K562 (cell line): ENCODE measurements at regions not wholly inside any gene's neighbourhood (a gene's known extent, or its start where the extent isn't known, plus 50 kb on each side); places are given as distances from the start of the nearest gene placed in this dataset.

Source experiments
- ATAC-seq: fragments of 200-7000 bp; cut with Tn5 transposase; 3 replicates; pipeline ENCODE4 v1.9.1; 2020; ENCODE audit warnings: moderate library complexity
- BruUV-seq: library from RNA; stranded (reverse); fragments of 400-500 nt; replicated peaks from 2 replicates; lab custom pipeline; 2021; lab: Mats Ljungman, UMichigan
- CTCF ChIA-PET: fragments of 300-600 bp; formaldehyde crosslinking; extraction: SDS; loops from one replicate; lab custom pipeline; 2021; ENCODE audit warnings: low intra/inter-chr PET ratio; lab: Yijun Ruan, JAX
- POLR2A ChIA-PET: fragments of 300-600, 350-650 bp; sonication (Branson Sonifier 250); formaldehyde crosslinking; extraction: SDS; loops from one replicate; lab custom pipeline; 2021; ENCODE audit warnings: antibody characterized with exemption, inconsistent platforms; lab: Yijun Ruan, JAX
- DNase-seq, 4 experiments: peaks; one replicate each; pipeline versions ENCODE4 v3.0.0 to v3.0.0-alpha.2; 2011 to 2018; ENCODE audit warnings: low spot score in 3 of 4, mixed read lengths in 3 of 4; ENCODE audit errors: extremely low read depth in 1 of 4
- FAIRE-seq: peaks from 2 replicates; lab custom pipeline; 2011; peaks lifted over from hg19 to GRCh38; lab: Jason Lieb, UNC
- H2AFZ ChIP-seq: 2 replicates; pipeline ENCODE4 v1.6.0; 2011; ENCODE audit warnings: low read depth, low read length, control low read depth, inconsistent platforms
- H3K27ac ChIP-seq: fragments of 200-600 bp; 3 replicates; pipeline ENCODE4 v1.8.0; 2011; ENCODE audit warnings: low read depth, mild to moderate bottlenecking, control low read depth, inconsistent platforms, low read length, moderate library complexity, mixed read lengths; ENCODE audit errors: extremely low read depth
- H3K27me3 ChIP-seq, 2 experiments: fragments of 300-600 bp in 1 of 2; 2 replicates in 1 of 2; 3 replicates in 1 of 2; pipeline versions ENCODE4 v1.6.0 to v1.8.0; 2011; ENCODE audit warnings: inconsistent platforms in 2 of 2, low read length in 2 of 2, mild to moderate bottlenecking in 1 of 2, mixed read lengths in 1 of 2, moderate library complexity in 1 of 2; ENCODE audit not compliant: control insufficient read depth in 2 of 2, insufficient read depth in 2 of 2
- H3K36me3 ChIP-seq: fragments of 300-600 bp; 3 replicates; pipeline ENCODE4 v1.8.0; 2011; ENCODE audit warnings: mild to moderate bottlenecking, low read length, inconsistent platforms; ENCODE audit not compliant: control insufficient read depth, insufficient read depth
- H3K4me1 ChIP-seq, 2 experiments: fragments of 200-600 bp in 1 of 2; replicated peaks in 1 of 2; 2 replicates in 1 of 2; 3 replicates in 1 of 2; pipeline versions ENCODE4 v1.5.1 to v1.8.0; 2011; ENCODE audit warnings: inconsistent platforms in 2 of 2, low read length in 2 of 2, mild to moderate bottlenecking in 1 of 2, mixed read lengths in 1 of 2, moderate library complexity in 1 of 2; ENCODE audit not compliant: control insufficient read depth in 2 of 2, insufficient read depth in 2 of 2
- H3K4me2 ChIP-seq: 2 replicates; pipeline ENCODE4 v1.6.1; 2011; ENCODE audit warnings: low read length, control low read depth, inconsistent platforms, mixed read lengths; ENCODE audit not compliant: insufficient read depth
- H3K4me3 ChIP-seq: fragments of 200-600 bp; sonication (generic), shearing (Covaris generic); 2 replicates; pipeline ENCODE4 v1.5.1; 2016; ENCODE audit warnings: control low read depth, inconsistent platforms
- H3K79me2 ChIP-seq: fragments of 200-600 bp; 3 replicates; pipeline ENCODE4 v1.8.0; 2011; ENCODE audit warnings: low read length, inconsistent platforms; ENCODE audit not compliant: control insufficient read depth, insufficient read depth
- H3K9ac ChIP-seq, 2 experiments: 2 replicates each; pipeline versions ENCODE4 v1.6.0 to v1.6.1; 2011; ENCODE audit warnings: low read depth in 2 of 2, low read length in 2 of 2, control low read depth in 1 of 2, inconsistent platforms in 1 of 2, mild to moderate bottlenecking in 1 of 2, mixed read lengths in 1 of 2; ENCODE audit not compliant: insufficient read depth in 1 of 2
- H3K9me1 ChIP-seq: one replicate; pipeline ENCODE4 v1.6.0; 2011; ENCODE audit warnings: inconsistent platforms, mild to moderate bottlenecking, low read length, moderate library complexity; ENCODE audit not compliant: control insufficient read depth, insufficient read depth
- H3K9me3 ChIP-seq: replicated peaks from 2 replicates; pipeline ENCODE4 v1.5.1; 2011; ENCODE audit warnings: low read depth, low read length, inconsistent platforms; ENCODE audit not compliant: control insufficient read depth, insufficient read depth
- H4K20me1 ChIP-seq: replicated peaks from 2 replicates; pipeline ENCODE4 v1.6.1; 2011; ENCODE audit warnings: low read length, inconsistent platforms, mixed read lengths; ENCODE audit not compliant: control insufficient read depth, insufficient read depth
- C11orf30 ChIP-seq: fragments of 450-650 bp; IDR thresholded peaks from 2 replicates; pipeline ENCODE4 v1.6.1; 2016; ENCODE audit warnings: low read depth, mild to moderate bottlenecking
- DMBX1 ChIP-seq: fragments of 250-450 bp; sonication (Bioruptor Pico); IDR thresholded peaks from 2 replicates; pipeline ENCODE4 v1.8.0; 2022; ENCODE audit warnings: inconsistent platforms, mild to moderate bottlenecking, moderate library complexity, borderline replicate concordance
- ELF2 ChIP-seq: fragments of 250-450 bp; sonication (Bioruptor Pico); IDR thresholded peaks from 2 replicates; pipeline ENCODE4 v1.5.0; 2021; ENCODE audit warnings: mild to moderate bottlenecking
- HNRNPUL1 ChIP-seq: fragments of 200-400 bp; formaldehyde crosslinking; IDR thresholded peaks from 2 replicates; pipeline ENCODE4 v1.6.1; 2017; ENCODE audit warnings: low read length
- ILF3 ChIP-seq: fragments of 450-650 bp; IDR thresholded peaks from 2 replicates; pipeline ENCODE4 v1.6.1; 2018; ENCODE audit warnings: antibody characterized with exemption, mild to moderate bottlenecking, moderate library complexity, borderline replicate concordance
- IRF2 ChIP-seq: sonication (generic); formaldehyde crosslinking; IDR thresholded peaks from 2 replicates; pipeline ENCODE4 v1.8.1; 2022; ENCODE audit warnings: mild to moderate bottlenecking, missing genetic modification reagents
- ZNF695 ChIP-seq: fragments of 450-650 bp; formaldehyde crosslinking; IDR thresholded peaks from 2 replicates; pipeline ENCODE4 v1.4.0; 2020; ENCODE audit warnings: mild to moderate bottlenecking, moderate library complexity
- WGBS: fragments of 100-300 bp; shearing (Covaris generic); methylation state at CpG from one replicate; pipeline ENCODE4 v1.1.6; 2016; ENCODE audit warnings: low coverage, mixed read lengths; ENCODE audit not compliant: insufficient coverage; ENCODE audit errors: missing lambda C conversion rate; 5-methylcytosine and 5-hydroxymethylcytosine counted together
- in situ Hi-C: fragments of 300-500 bp; cut with MboI; formaldehyde crosslinking; loops from 4 replicates; pipeline ENCODE4 v1.15.0; 2018; ENCODE audit warnings: inconsistent platforms, mixed read lengths
- intact Hi-C: fragments of 100-400 bp; cut with micrococcal nuclease; formaldehyde crosslinking; loops from 2 replicates; pipeline ENCODE4 v1.14.2; 2022
- TF ChIP-seq, protein P1 (sequence below): fragments of 450-650 bp; formaldehyde crosslinking; IDR thresholded peaks from 2 replicates; pipeline ENCODE4 v1.4.0; 2020; ENCODE audit warnings: mild to moderate bottlenecking
- TF ChIP-seq, protein P2 (sequence below): fragments of 450-650 bp; IDR thresholded peaks from 2 replicates; pipeline ENCODE4 v1.6.1; 2014; ENCODE audit warnings: low read depth, mild to moderate bottlenecking, moderate library complexity, borderline replicate concordance
- TF ChIP-seq, protein P3 (sequence below): sonication (generic); formaldehyde crosslinking; IDR thresholded peaks from 2 replicates; pipeline ENCODE4 v1.8.1; 2023; ENCODE audit warnings: missing genetic modification reagents, mild to moderate bottlenecking, borderline replicate concordance
- TF ChIP-seq, protein P4 (sequence below): sonication (generic); formaldehyde crosslinking; IDR thresholded peaks from 2 replicates; pipeline ENCODE4 v1.8.1; 2023; ENCODE audit warnings: mild to moderate bottlenecking, missing genetic modification reagents, moderate library complexity

DNA sequence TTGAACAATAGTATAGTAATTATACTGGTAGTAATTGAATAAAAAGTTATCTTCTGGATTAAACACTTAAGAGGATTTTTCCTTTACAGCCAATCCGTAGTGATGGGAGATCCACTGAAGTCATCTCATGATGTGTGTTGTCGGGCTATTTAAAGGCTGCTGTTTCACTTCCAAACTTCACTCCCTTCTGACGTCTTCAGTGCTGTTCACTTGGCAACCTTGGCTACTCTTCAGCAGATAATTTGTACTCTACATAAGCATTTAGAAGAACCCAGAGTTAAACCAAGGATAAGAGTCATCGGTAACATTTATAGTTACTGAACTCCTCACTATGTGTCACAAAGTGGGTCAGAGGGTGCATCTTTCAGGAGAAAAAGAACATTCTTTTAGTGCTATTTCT lies 179.1 kb upstream of the EYA4 start:
- ChIA-PET POLR2A (no interaction called here), CTCF (no interaction called here)
- Histone ChIP-seq H3K79me2 (no peaks in the 10 kb centered on the region), H4K20me1 (no peaks in the 10 kb centered on the region), H3K9me3 (no peaks in the 10 kb centered on the region; the same call in 1 of the 2 replicates), H3K27ac (no peak overlapping the region), H3K4me1 (no peaks in the 10 kb centered on the region), H3K4me3 (no peak overlapping the region), H2AFZ (no peak overlapping the region), H3K9me1 (no peaks in the 10 kb centered on the region), H3K36me3 (no peaks in the 10 kb centered on the region), H3K4me2 (no peak overlapping the region), H3K27me3 (no peaks in the 10 kb centered on the region), H3K9ac (no peak overlapping the region)
- TF ChIP-seq ILF3 (no peak), HNRNPUL1 (no peak), ZNF695 (CRISPR knock-in tag) (no peak), DMBX1 (CRISPR knock-in tag) (no peak), IRF2 (no peak), ELF2 (CRISPR knock-in tag) (no peak), C11orf30 (no peak)
- TF ChIP-seq, protein P1, sequence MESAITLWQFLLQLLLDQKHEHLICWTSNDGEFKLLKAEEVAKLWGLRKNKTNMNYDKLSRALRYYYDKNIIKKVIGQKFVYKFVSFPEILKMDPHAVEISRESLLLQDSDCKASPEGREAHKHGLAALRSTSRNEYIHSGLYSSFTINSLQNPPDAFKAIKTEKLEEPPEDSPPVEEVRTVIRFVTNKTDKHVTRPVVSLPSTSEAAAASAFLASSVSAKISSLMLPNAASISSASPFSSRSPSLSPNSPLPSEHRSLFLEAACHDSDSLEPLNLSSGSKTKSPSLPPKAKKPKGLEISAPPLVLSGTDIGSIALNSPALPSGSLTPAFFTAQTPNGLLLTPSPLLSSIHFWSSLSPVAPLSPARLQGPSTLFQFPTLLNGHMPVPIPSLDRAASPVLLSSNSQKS, result no peak
- TF ChIP-seq, protein P2, sequence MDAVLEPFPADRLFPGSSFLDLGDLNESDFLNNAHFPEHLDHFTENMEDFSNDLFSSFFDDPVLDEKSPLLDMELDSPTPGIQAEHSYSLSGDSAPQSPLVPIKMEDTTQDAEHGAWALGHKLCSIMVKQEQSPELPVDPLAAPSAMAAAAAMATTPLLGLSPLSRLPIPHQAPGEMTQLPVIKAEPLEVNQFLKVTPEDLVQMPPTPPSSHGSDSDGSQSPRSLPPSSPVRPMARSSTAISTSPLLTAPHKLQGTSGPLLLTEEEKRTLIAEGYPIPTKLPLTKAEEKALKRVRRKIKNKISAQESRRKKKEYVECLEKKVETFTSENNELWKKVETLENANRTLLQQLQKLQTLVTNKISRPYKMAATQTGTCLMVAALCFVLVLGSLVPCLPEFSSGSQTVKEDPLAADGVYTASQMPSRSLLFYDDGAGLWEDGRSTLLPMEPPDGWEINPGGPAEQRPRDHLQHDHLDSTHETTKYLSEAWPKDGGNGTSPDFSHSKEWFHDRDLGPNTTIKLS, result no peak
- TF ChIP-seq, protein P3, sequence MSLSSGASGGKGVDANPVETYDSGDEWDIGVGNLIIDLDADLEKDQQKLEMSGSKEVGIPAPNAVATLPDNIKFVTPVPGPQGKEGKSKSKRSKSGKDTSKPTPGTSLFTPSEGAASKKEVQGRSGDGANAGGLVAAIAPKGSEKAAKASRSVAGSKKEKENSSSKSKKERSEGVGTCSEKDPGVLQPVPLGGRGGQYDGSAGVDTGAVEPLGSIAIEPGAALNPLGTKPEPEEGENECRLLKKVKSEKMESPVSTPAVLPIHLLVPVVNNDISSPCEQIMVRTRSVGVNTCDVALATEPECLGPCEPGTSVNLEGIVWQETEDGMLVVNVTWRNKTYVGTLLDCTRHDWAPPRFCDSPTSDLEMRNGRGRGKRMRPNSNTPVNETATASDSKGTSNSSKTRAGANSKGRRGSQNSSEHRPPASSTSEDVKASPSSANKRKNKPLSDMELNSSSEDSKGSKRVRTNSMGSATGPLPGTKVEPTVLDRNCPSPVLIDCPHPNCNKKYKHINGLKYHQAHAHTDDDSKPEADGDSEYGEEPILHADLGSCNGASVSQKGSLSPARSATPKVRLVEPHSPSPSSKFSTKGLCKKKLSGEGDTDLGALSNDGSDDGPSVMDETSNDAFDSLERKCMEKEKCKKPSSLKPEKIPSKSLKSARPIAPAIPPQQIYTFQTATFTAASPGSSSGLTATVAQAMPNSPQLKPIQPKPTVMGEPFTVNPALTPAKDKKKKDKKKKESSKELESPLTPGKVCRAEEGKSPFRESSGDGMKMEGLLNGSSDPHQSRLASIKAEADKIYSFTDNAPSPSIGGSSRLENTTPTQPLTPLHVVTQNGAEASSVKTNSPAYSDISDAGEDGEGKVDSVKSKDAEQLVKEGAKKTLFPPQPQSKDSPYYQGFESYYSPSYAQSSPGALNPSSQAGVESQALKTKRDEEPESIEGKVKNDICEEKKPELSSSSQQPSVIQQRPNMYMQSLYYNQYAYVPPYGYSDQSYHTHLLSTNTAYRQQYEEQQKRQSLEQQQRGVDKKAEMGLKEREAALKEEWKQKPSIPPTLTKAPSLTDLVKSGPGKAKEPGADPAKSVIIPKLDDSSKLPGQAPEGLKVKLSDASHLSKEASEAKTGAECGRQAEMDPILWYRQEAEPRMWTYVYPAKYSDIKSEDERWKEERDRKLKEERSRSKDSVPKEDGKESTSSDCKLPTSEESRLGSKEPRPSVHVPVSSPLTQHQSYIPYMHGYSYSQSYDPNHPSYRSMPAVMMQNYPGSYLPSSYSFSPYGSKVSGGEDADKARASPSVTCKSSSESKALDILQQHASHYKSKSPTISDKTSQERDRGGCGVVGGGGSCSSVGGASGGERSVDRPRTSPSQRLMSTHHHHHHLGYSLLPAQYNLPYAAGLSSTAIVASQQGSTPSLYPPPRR (CRISPR knock-in tag), result no peak
- TF ChIP-seq, protein P4, sequence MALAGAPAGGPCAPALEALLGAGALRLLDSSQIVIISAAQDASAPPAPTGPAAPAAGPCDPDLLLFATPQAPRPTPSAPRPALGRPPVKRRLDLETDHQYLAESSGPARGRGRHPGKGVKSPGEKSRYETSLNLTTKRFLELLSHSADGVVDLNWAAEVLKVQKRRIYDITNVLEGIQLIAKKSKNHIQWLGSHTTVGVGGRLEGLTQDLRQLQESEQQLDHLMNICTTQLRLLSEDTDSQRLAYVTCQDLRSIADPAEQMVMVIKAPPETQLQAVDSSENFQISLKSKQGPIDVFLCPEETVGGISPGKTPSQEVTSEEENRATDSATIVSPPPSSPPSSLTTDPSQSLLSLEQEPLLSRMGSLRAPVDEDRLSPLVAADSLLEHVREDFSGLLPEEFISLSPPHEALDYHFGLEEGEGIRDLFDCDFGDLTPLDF (CRISPR knock-in tag), result no peak
- no TSS peak for BruUV-seq
- in situ Hi-C loops, result no loop called here
- DNase-seq (no peak), FAIRE-seq (no peak), ATAC-seq (no peak)
- intact Hi-C loops, result no loop called here
- 3% methylated on average over 4 of the region's 4 CpGs for WGBS
